Endodermal cell (in vitro differentiated cells): ENCODE measurements at regions not wholly inside any gene's neighbourhood (a gene's known extent, or its start where the extent isn't known, plus 50 kb on each side); places are given as distances from the start of the nearest gene placed in this dataset.

Experiments
- DNase-seq: peaks from one replicate; pipeline ENCODE4 v3.0.0-alpha.2; 2017
- H3K27ac ChIP-seq: 2 replicates; pipeline ENCODE4 v1.5.1; 2013; ENCODE audit warnings: mild to moderate bottlenecking, low read depth, low read length, moderate library complexity
- H3K27me3 ChIP-seq: 2 replicates; pipeline ENCODE4 v1.6.1; 2013; ENCODE audit warnings: mild to moderate bottlenecking, low read length, moderate library complexity; ENCODE audit not compliant: insufficient read depth, control insufficient read depth, poor library complexity, severe bottlenecking
- H3K36me3 ChIP-seq: 2 replicates; pipeline ENCODE4 v1.7.0; 2013; ENCODE audit warnings: mild to moderate bottlenecking, low read length, moderate library complexity; ENCODE audit not compliant: control insufficient read depth, insufficient read depth
- H3K4me1 ChIP-seq: one replicate; pipeline ENCODE4 v1.7.0; 2013; ENCODE audit warnings: low read length; ENCODE audit not compliant: control insufficient read depth, insufficient read depth
- H3K4me3 ChIP-seq: 2 replicates; pipeline ENCODE4 v1.5.1; 2013; ENCODE audit warnings: mild to moderate bottlenecking, low read length, moderate library complexity
- H3K9ac ChIP-seq: 2 replicates; pipeline ENCODE4 v1.6.1; 2013; ENCODE audit warnings: mild to moderate bottlenecking, low read length, moderate library complexity; ENCODE audit not compliant: poor library complexity, severe bottlenecking; ENCODE audit errors: extremely low read depth
- H3K9me3 ChIP-seq: 2 replicates; pipeline ENCODE4 v1.6.1; 2013; ENCODE audit warnings: mild to moderate bottlenecking, low read length, moderate library complexity; ENCODE audit not compliant: control insufficient read depth
- H3K27ac Mint-ChIP-seq: 2 replicates; pipeline ENCODE4 v1.8.0; 2020; ENCODE audit warnings: mixed read lengths
- H3K27me3 Mint-ChIP-seq: 2 replicates; pipeline ENCODE4 v1.8.0; 2021; ENCODE audit warnings: mild to moderate bottlenecking, mixed read lengths; ENCODE audit not compliant: insufficient read depth
- H3K36me3 Mint-ChIP-seq: 2 replicates; pipeline ENCODE4 v1.8.0; 2020; ENCODE audit warnings: low read depth, mixed read lengths
- H3K4me1 Mint-ChIP-seq: 2 replicates; pipeline ENCODE4 v1.8.0; 2020; ENCODE audit warnings: mixed read lengths
- H3K4me3 Mint-ChIP-seq: 2 replicates; pipeline ENCODE4 v1.8.0; 2020; ENCODE audit warnings: mild to moderate bottlenecking, moderate library complexity, mixed read lengths
- H3K9me3 Mint-ChIP-seq: 2 replicates; pipeline ENCODE4 v1.8.0; 2020; ENCODE audit warnings: mild to moderate bottlenecking, mixed read lengths
- CTCF ChIP-seq: fragments of 200-600 bp; sonication (generic); conservative IDR thresholded peaks from 2 replicates; pipeline ENCODE4 v1.5.0; 2021; ENCODE audit warnings: antibody characterized with exemption, mild to moderate bottlenecking
- WGBS, 2 experiments: methylation state at CpG; one replicate each; pipeline versions ENCODE4 v1.1.5 to v1.1.7; 2013; ENCODE audit warnings: missing lambda C conversion rate in 2 of 2, mixed read lengths in 1 of 2; ENCODE audit not compliant: insufficient coverage in 1 of 2, insufficient read length in 1 of 2; 5-methylcytosine and 5-hydroxymethylcytosine counted together

- WGBS, 2 experiments, result 90 to 92% methylated on average over 5 of the region's 5 CpGs
- H3K4me3 ChIP-seq, result no peak overlapping the region
- H3K9me3 ChIP-seq, result no peaks in the 10 kb centered on the region
- no peaks in the 10 kb centered on the region for H3K36me3 ChIP-seq
- no peak overlapping the region for H3K27ac ChIP-seq
- no peak for DNase-seq
- Mint-ChIP-seq H3K27me3 (peaks cover 9% of the 10 kb centered on the region), H3K36me3 (no peaks in the 10 kb centered on the region), H3K9me3 (no peaks in the 10 kb centered on the region), H3K4me1 (no peaks in the 10 kb centered on the region), H3K4me3 (no peak overlapping the region), H3K27ac (no peak overlapping the region)
- peaks cover 5% of the 10 kb centered on the region for H3K27me3 ChIP-seq
- no peak overlapping the region for H3K9ac ChIP-seq
- TF ChIP-seq CTCF, result no peak
- no peaks in the 10 kb centered on the region for H3K4me1 ChIP-seq
These were observed 295.5 kb upstream of the KAZN start for GRCh38 chr1:14303011-14303410.

- DNase-seq, result no peak
- H3K9me3 ChIP-seq, result no peaks in the 10 kb centered on the region
- no peaks in the 10 kb centered on the region for H3K36me3 ChIP-seq
- Mint-ChIP-seq H3K27ac (no peak overlapping the region), H3K27me3 (peaks cover 9% of the 10 kb centered on the region), H3K4me3 (no peak overlapping the region), H3K36me3 (no peaks in the 10 kb centered on the region), H3K4me1 (no peaks in the 10 kb centered on the region), H3K9me3 (no peaks in the 10 kb centered on the region)
- H3K4me3 ChIP-seq, result no peak overlapping the region
- H3K9ac ChIP-seq, result no peak overlapping the region
- H3K27ac ChIP-seq, result no peak overlapping the region
- TF ChIP-seq CTCF, result no peak
- peaks cover 5% of the 10 kb centered on the region for H3K27me3 ChIP-seq
- WGBS, 2 experiments, result 91% methylated on average over 7 of the region's 7 CpGs
- H3K4me1 ChIP-seq, result no peaks in the 10 kb centered on the region
These were observed 294.1 kb upstream of the KAZN start for GRCh38 chr1:14304381-14304865.

- H3K4me1 ChIP-seq, result no peaks in the 10 kb centered on the region
These were observed 290.0 kb upstream of the KAZN start for GRCh38 chr1:14308460-14308859.

More at GRCh38 chr1:14308460-14308859, 290.0 kb upstream of the KAZN start:
- Histone ChIP-seq H3K27me3 (peaks cover 5% of the 10 kb centered on the region), H3K9me3 (peaks cover 11% of the 10 kb centered on the region), H3K36me3 (no peaks in the 10 kb centered on the region), H3K27ac (no peak overlapping the region), H3K4me3 (no peak overlapping the region), H3K9ac (no peak overlapping the region)
- H3K27ac Mint-ChIP-seq, result no peak overlapping the region
- WGBS, 2 experiments, result 93% methylated on average over 2 of the region's 2 CpGs; no CpG with 5 or more reads in 1 of the 2 experiments
- no peaks in the 10 kb centered on the region for H3K4me1 Mint-ChIP-seq
- H3K4me3 Mint-ChIP-seq, result no peak overlapping the region
- DNase-seq, result no peak
- H3K36me3 Mint-ChIP-seq, result no peaks in the 10 kb centered on the region
- TF ChIP-seq CTCF, result no peak
- peaks cover 6% of the 10 kb centered on the region for H3K9me3 Mint-ChIP-seq
- H3K27me3 Mint-ChIP-seq, result no peaks in the 10 kb centered on the region
